ENCODE measurements at regions not wholly inside any gene's neighbourhood (a gene's known extent, or its start where the extent isn't known, plus 50 kb on each side); places are given as distances from the start of the nearest gene placed in this dataset.

DNA sequence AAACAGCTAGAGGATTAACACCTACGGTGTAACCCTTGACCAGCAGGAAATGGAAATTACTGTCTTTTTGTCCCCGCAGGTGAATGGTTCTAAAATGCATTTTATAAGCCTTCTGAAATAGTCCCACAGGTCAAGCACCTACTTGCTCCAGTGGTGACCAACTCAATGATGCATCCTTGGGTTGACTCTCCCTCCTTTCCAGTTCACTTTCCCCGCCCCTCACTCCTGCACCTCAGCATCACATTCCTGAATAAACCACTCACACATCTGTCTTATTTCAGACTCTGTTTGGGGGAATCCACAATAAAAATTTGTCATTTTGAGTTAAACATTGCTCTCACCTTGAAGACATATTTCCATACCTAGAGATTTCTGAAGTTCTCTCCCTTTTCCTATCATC, 446.0 kb upstream of the TNP1 start:
- TF ChIP-seq, protein P1, sequence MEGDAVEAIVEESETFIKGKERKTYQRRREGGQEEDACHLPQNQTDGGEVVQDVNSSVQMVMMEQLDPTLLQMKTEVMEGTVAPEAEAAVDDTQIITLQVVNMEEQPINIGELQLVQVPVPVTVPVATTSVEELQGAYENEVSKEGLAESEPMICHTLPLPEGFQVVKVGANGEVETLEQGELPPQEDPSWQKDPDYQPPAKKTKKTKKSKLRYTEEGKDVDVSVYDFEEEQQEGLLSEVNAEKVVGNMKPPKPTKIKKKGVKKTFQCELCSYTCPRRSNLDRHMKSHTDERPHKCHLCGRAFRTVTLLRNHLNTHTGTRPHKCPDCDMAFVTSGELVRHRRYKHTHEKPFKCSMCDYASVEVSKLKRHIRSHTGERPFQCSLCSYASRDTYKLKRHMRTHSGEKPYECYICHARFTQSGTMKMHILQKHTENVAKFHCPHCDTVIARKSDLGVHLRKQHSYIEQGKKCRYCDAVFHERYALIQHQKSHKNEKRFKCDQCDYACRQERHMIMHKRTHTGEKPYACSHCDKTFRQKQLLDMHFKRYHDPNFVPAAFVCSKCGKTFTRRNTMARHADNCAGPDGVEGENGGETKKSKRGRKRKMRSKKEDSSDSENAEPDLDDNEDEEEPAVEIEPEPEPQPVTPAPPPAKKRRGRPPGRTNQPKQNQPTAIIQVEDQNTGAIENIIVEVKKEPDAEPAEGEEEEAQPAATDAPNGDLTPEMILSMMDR (conservative IDR thresholded peaks at IDR 0.05; ENCODE audit: control insufficient read depth, insufficient read depth, low read depth, low read length) = no peak
- no peak overlapping the region for H3K4me3 ChIP-seq (ENCODE audit: control insufficient read depth, low read depth, low read length)
- no peak for DNase-seq (ENCODE audit: low read depth)

DNA sequence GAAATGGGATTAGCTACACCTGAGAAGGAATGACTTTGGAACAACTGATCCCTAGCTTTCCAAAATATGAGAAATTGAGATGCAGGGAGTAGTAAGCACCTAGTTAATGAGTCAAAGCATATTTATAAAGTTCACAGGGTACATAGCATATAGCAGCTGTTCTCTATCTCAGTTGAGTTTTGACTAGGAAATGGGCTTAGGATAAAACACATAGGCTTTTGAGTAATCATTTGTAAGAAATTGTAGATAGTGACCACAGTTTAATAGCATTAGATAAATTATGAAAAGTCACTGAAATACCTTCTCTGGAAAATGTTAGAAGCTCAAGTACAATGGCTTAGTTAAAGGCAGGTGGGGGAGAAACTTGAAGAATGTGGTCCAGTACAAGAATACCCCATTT, 444.7 kb upstream of the TNP1 start:
- TF ChIP-seq, protein P1 (conservative IDR thresholded peaks at IDR 0.05; ENCODE audit: control insufficient read depth, insufficient read depth, low read depth, low read length) = no peak
- DNase-seq (ENCODE audit: low read depth) = no peak
- H3K4me3 ChIP-seq (ENCODE audit: control insufficient read depth, low read depth, low read length) = no peak overlapping the region

DNA sequence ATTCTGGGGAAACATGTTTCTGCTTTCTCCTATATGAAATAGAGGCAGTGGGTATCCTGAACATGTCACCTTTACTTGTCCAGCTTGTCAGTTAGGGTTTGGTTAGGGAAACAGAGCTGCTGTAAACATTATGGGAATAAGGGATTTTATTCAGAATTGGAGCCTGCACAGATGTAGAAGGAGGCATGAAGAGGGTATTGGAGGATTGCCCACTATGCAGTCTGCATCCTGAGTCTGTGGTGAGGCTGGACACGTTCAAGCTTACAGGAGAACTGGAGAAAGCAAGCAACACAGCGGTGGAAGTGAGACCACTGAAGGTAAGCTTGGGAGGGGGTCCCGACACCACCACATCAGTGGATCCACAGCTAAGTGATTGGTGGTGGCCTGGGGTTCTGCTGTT, 443.0 kb upstream of the TNP1 start:
- TF ChIP-seq, protein P1 (conservative IDR thresholded peaks at IDR 0.05; ENCODE audit: control insufficient read depth, insufficient read depth, low read depth, low read length) = no peak
- no peak for DNase-seq (ENCODE audit: low read depth)
- H3K4me3 ChIP-seq (ENCODE audit: control insufficient read depth, low read depth, low read length) = no peak overlapping the region

DNA sequence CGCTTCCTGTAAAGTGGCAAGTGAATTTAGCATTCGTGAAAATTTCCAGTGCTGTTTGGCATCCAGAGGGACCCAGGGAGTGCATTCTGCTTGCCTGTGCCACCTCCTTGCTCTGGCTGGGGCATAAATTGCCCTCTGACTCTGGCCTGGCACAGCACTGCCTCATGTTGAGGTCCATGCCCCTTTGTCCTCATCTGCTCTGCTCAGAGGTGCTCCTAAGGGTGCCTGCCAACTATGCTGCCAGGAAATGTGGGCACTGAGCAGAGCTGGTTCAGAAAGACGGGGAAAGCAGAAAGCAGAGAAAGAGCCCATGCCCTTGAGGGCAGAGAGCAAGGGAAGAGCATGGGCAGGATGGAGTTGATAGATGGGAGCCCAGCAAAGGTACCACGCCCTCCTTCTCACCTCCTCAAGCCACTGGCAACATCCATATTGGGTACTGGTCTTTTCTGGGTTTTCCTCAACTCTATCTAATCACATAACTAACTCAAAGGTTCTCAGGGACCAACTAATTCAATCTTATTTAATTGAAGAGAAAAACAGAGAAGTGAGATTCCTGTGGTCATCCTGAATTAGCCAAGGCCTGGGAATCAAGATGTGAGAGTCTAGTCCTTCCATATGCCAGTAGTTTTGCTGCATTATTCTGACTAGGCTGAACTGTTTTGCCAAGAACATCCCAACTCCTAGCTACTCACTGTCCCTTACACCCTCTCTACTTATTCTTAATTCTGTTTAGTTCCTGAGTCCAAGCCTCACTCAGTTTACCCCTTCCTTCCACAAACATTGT, 441.5 kb upstream of the TNP1 start:
- no peak overlapping the region for H3K4me3 ChIP-seq (ENCODE audit: control insufficient read depth, low read depth, low read length)
- TF ChIP-seq, protein P1 (conservative IDR thresholded peaks at IDR 0.05; ENCODE audit: control insufficient read depth, insufficient read depth, low read depth, low read length) = no peak
- no peak for DNase-seq (ENCODE audit: low read depth)

DNA sequence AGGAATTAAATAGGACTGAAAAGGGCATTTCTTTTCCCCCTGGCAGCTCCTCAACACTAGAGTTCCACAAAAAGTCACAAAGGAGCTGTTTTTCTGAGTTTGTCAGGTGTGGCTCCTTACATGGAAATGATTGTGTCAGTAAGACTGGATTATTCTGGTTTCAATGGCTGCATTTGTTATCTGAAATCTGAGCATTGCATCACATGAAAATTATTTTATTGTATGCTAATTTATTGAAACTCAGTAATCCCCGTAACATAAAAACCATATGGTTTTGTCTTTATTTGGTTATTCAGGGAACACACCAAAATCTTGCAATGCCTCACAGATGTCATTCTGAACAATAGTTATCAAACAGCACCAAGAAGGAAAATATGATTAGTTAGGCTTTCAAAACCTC, 439.7 kb upstream of the TNP1 start:
- no peak for DNase-seq (ENCODE audit: low read depth)
- no peak overlapping the region for H3K4me3 ChIP-seq (ENCODE audit: control insufficient read depth, low read depth, low read length)
- TF ChIP-seq, protein P1 (conservative IDR thresholded peaks at IDR 0.05; ENCODE audit: control insufficient read depth, insufficient read depth, low read depth, low read length) = no peak

DNA sequence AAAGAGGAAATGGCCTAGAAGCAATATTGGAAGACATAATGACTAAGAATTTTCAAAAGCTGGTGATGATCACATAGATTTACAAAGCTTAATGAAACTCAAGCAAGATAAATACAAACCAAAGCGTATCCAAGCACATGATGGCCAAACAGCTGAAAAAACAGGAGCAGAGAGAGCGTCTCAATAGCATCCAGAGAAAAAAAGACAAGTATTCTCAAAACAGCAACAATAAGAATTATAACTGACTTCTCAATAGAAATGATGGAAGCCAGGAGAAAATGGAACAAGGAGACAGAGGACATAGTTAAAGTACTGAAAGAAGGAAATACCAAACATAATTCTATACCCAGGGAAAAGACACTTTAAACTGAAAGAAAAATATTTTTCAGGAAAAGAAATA, 437.2 kb upstream of the TNP1 start:
- no peak for DNase-seq (ENCODE audit: low read depth)
- H3K4me3 ChIP-seq (ENCODE audit: control insufficient read depth, low read depth, low read length) = no peak overlapping the region
- TF ChIP-seq, protein P1 (conservative IDR thresholded peaks at IDR 0.05; ENCODE audit: control insufficient read depth, insufficient read depth, low read depth, low read length) = no peak
